ENCODE measurements at regions not wholly inside any gene's neighbourhood (a gene's known extent, or its start where the extent isn't known, plus 50 kb on each side); places are given as distances from the start of the nearest gene placed in this dataset.
"Not testable (repeated sequence)": the region's sequence is repeated elsewhere in the genome, so short reads cannot be mapped to it uniquely, and the experiment has no call there.

GRCh38 chr12:25384038-25384892 lies 133.5 kb upstream of the KRAS start:
- DNase-seq (ENCODE audit: low read depth): no peak

- DNase-seq (ENCODE audit: low read depth): no peak
Measured at GRCh38 chr12:25382311-25383106, 131.8 kb upstream of the KRAS start.

- DNase-seq (ENCODE audit: low read depth): peak; percentile 74
Measured at GRCh38 chr12:25377469-25378177, 126.9 kb upstream of the KRAS start.

- no peak for DNase-seq (ENCODE audit: low read depth)
Measured at GRCh38 chr12:25376985-25377384, 126.3 kb upstream of the KRAS start.

GRCh38 chr12:25376407-25376806 lies 125.7 kb upstream of the KRAS start:
- no peak for DNase-seq (ENCODE audit: low read depth)

GRCh38 chr12:25372969-25373817 lies 122.5 kb upstream of the KRAS start:
- DNase-seq (ENCODE audit: low read depth): no peak

GRCh38 chr12:25372002-25372401 lies 121.3 kb upstream of the KRAS start:
- DNase-seq (ENCODE audit: low read depth): no peak

- no peak for DNase-seq (ENCODE audit: low read depth)
Measured at GRCh38 chr12:25368557-25368956, 117.8 kb upstream of the KRAS start.

- no peak for DNase-seq (ENCODE audit: low read depth)
Measured at GRCh38 chr12:25366122-25366521, 115.4 kb upstream of the KRAS start.

GRCh38 chr12:25365340-25365730 lies 114.6 kb upstream of the KRAS start:
- DNase-seq (ENCODE audit: low read depth): no peak

- no peak for DNase-seq (ENCODE audit: low read depth)
Measured at GRCh38 chr12:25364529-25365339, 114.0 kb upstream of the KRAS start.

- peak; percentile 16 for DNase-seq (ENCODE audit: low read depth)
Measured at GRCh38 chr12:25362646-25363045, 111.9 kb upstream of the KRAS start.

- no peak for DNase-seq (ENCODE audit: low read depth)
Measured at GRCh38 chr12:25361511-25361910, 110.8 kb upstream of the KRAS start.

GRCh38 chr12:25357595-25357994 lies 106.9 kb upstream of the KRAS start:
- no peak for DNase-seq (ENCODE audit: low read depth)

GRCh38 chr12:25352942-25353341 lies 102.2 kb upstream of the KRAS start:
- not testable (repeated sequence) for DNase-seq (ENCODE audit: low read depth)

- DNase-seq (ENCODE audit: low read depth): peak; percentile 19
Measured at GRCh38 chr12:25352083-25352918, 101.6 kb upstream of the KRAS start.

- no peak for DNase-seq (ENCODE audit: low read depth)
Measured at GRCh38 chr12:25348593-25348895, 97.8 kb upstream of the KRAS start.

GRCh38 chr12:25347716-25348592 lies 97.2 kb upstream of the KRAS start:
- DNase-seq (ENCODE audit: low read depth): no peak

GRCh38 chr12:25341877-25342276 lies 91.1 kb upstream of the KRAS start:
- not testable (repeated sequence) for DNase-seq (ENCODE audit: low read depth)
